ENCODE measurements at regions not wholly inside any gene's neighbourhood (a gene's known extent, or its start where the extent isn't known, plus 50 kb on each side); places are given as distances from the start of the nearest gene placed in this dataset.

DNA sequence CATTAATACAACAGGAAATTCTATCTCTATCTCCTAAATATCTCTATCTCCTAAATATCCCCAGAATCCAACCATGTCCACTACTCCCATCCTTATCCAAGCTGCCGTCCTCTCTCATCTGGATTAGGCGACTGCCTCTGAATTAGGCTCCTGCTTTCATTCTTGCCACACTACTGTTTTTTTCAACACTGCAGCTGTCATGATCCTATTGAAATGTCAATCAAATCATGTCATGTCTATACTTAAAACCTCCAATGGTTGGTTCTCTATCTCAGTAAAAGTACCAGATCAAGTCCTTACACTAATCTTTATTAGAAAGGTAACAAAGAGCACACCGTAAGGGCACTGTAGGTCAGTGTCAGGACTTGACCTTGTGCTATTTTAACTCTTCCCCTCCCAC, 82.0 kb upstream of the NFIA start:
- Histone ChIP-seq H3K4me1 (ENCODE audit: control insufficient read depth, low read depth, low read length) (peaks cover 14% of the 10 kb centered on the region), H3K36me3 (ENCODE audit: control insufficient read depth, low read depth, low read length) (no peaks in the 10 kb centered on the region), H3K9ac (ENCODE audit: low read length) (no peak overlapping the region), H3K27me3 (ENCODE audit: control insufficient read depth, insufficient read depth, low read length) (no peaks in the 10 kb centered on the region), H3K9me3 (ENCODE audit: control insufficient read depth, low read depth, low read length) (no peaks in the 10 kb centered on the region), H3K27ac (ENCODE audit: low read length) (no peak overlapping the region), H3K4me3 (ENCODE audit: low read length) (no peak overlapping the region)

DNA sequence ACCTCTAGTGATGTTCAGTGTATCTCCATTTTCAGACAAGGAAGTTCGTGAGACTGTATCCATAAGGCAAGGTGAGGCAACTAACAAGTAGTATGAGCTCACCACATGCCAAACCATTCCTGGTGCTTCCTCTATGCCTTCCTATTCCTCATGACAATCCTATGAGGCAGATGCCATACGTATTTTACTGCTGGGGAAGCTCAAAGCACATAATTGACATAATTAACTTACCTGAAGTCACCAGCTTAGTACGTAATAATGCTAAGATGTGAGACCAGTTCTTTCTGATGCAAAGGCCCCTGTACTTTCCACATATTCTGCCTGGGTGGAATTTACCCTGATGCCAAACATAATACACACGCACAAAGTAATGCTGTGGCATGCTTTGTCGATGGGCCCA, 83.6 kb upstream of the NFIA start:
- no peaks in the 10 kb centered on the region for H3K27me3 ChIP-seq (ENCODE audit: control insufficient read depth, insufficient read depth, low read length)
- no peak overlapping the region for H3K27ac ChIP-seq (ENCODE audit: low read length)
- H3K36me3 ChIP-seq (ENCODE audit: control insufficient read depth, low read depth, low read length) = no peaks in the 10 kb centered on the region
- peaks cover 3% of the 10 kb centered on the region for H3K4me1 ChIP-seq (ENCODE audit: control insufficient read depth, low read depth, low read length)
- H3K9me3 ChIP-seq (ENCODE audit: control insufficient read depth, low read depth, low read length) = no peaks in the 10 kb centered on the region
- no peak overlapping the region for H3K4me3 ChIP-seq (ENCODE audit: low read length)
- H3K9ac ChIP-seq (ENCODE audit: low read length) = no peak overlapping the region

DNA sequence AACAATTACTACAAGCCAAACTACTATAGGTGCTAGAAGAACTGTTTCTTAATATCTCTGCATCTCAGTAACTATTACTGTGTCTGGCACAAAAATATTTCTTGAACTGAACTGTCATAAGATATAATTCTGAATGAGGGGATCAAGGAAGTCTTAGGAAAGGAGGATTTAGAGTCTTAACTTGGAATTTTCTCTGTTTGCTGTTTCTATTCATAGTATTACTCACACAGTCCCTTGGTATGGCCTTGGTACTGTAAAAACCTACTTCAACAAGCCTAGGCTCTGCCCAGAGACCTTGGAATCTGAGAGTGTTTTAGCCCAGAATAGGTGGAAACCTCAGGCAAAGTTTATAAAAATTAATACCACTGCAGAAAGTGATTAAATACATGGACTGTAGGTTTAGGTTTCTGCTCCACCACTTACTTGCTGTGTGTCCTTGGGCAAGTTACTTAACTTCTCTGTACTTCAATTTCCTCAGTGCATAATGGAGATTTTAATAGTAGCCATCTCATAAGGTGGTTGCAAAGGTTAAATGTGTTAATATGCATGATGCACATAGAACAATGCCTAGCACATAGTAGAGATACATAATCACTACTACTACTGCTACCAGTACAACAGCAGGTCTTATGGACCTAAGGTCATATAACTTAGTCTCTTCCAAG, 87.4 kb upstream of the NFIA start:
- Histone ChIP-seq H3K27me3 (ENCODE audit: control insufficient read depth, insufficient read depth, low read length) (no peaks in the 10 kb centered on the region), H3K4me3 (ENCODE audit: low read length) (no peak overlapping the region), H3K36me3 (ENCODE audit: control insufficient read depth, low read depth, low read length) (no peaks in the 10 kb centered on the region), H3K9ac (ENCODE audit: low read length) (no peak overlapping the region), H3K9me3 (ENCODE audit: control insufficient read depth, low read depth, low read length) (no peaks in the 10 kb centered on the region), H3K4me1 (ENCODE audit: control insufficient read depth, low read depth, low read length) (peaks cover 3% of the 10 kb centered on the region), H3K27ac (ENCODE audit: low read length) (no peak overlapping the region)

DNA sequence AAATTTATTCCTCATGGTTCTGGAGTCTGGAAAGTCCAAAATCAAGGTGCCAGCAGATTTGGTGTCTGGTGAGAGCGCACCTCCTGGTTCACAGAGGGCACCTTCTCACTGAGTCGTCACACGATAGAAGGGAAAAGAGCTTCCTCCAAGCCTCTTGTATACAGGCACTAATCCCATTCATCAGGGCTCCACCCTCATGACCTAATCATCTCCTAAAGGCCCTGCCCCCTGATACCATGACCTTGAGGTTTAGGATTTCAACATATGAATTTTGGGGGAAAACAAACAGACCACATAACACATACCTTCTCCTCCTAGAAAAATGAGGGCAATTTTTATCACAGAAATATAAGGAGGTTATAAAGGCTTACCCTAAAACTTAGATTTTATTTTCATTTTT, 88.0 kb upstream of the NFIA start:
- Histone ChIP-seq H3K4me1 (ENCODE audit: control insufficient read depth, low read depth, low read length) (peaks cover 3% of the 10 kb centered on the region), H3K27me3 (ENCODE audit: control insufficient read depth, insufficient read depth, low read length) (no peaks in the 10 kb centered on the region), H3K9ac (ENCODE audit: low read length) (no peak overlapping the region), H3K9me3 (ENCODE audit: control insufficient read depth, low read depth, low read length) (no peaks in the 10 kb centered on the region), H3K4me3 (ENCODE audit: low read length) (no peak overlapping the region), H3K27ac (ENCODE audit: low read length) (no peak overlapping the region), H3K36me3 (ENCODE audit: control insufficient read depth, low read depth, low read length) (no peaks in the 10 kb centered on the region)

DNA sequence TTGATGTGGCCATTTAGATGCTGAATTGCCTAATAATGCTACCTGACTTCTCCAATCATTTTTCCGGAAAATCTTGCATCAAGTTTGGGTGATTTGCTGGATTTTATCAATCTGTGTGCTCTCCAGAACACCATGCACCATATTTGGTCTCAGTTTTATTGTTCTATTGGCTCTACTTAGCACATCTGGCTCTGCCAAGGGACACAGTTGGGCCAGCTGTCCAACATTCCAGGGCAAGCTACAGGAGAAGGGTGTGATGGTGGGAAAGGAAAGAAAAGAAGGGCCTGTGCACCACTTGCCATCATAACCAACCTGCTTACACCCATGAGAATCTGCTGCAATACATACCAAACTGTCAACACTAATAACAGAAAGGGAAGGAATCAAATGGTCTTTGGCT, 90.2 kb upstream of the NFIA start:
- Histone ChIP-seq H3K4me3 (ENCODE audit: low read length) (no peak overlapping the region), H3K27ac (ENCODE audit: low read length) (no peak overlapping the region), H3K9me3 (ENCODE audit: control insufficient read depth, low read depth, low read length) (no peaks in the 10 kb centered on the region), H3K36me3 (ENCODE audit: control insufficient read depth, low read depth, low read length) (no peaks in the 10 kb centered on the region), H3K4me1 (ENCODE audit: control insufficient read depth, low read depth, low read length) (peaks cover 3% of the 10 kb centered on the region), H3K27me3 (ENCODE audit: control insufficient read depth, insufficient read depth, low read length) (no peaks in the 10 kb centered on the region), H3K9ac (ENCODE audit: low read length) (no peak overlapping the region)

DNA sequence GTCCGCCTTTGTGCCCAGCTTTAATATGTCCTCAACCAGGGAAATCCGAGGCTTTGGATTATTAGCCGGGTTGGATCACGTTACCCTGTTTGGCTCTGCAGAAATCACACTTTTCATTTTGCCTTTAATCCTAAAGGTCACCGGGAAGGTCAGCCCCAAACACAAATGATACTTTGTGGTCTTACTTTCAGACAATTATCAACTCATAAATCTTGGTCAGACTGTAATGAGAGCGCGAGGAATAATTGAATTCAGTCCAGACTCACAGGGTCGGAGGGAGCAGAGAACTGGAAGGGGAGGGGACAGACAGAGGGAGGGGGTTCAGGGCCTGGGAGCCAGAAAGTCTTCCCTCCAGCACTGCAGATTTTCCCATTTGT, 91.7 kb upstream of the NFIA start:
- no peaks in the 10 kb centered on the region for H3K27me3 ChIP-seq (ENCODE audit: control insufficient read depth, insufficient read depth, low read length)
- H3K27ac ChIP-seq (ENCODE audit: low read length) = no peak overlapping the region
- no peak overlapping the region for H3K4me3 ChIP-seq (ENCODE audit: low read length)
- H3K36me3 ChIP-seq (ENCODE audit: control insufficient read depth, low read depth, low read length) = no peaks in the 10 kb centered on the region
- peaks cover 3% of the 10 kb centered on the region for H3K4me1 ChIP-seq (ENCODE audit: control insufficient read depth, low read depth, low read length)
- H3K9ac ChIP-seq (ENCODE audit: low read length) = no peak overlapping the region
- no peaks in the 10 kb centered on the region for H3K9me3 ChIP-seq (ENCODE audit: control insufficient read depth, low read depth, low read length)

DNA sequence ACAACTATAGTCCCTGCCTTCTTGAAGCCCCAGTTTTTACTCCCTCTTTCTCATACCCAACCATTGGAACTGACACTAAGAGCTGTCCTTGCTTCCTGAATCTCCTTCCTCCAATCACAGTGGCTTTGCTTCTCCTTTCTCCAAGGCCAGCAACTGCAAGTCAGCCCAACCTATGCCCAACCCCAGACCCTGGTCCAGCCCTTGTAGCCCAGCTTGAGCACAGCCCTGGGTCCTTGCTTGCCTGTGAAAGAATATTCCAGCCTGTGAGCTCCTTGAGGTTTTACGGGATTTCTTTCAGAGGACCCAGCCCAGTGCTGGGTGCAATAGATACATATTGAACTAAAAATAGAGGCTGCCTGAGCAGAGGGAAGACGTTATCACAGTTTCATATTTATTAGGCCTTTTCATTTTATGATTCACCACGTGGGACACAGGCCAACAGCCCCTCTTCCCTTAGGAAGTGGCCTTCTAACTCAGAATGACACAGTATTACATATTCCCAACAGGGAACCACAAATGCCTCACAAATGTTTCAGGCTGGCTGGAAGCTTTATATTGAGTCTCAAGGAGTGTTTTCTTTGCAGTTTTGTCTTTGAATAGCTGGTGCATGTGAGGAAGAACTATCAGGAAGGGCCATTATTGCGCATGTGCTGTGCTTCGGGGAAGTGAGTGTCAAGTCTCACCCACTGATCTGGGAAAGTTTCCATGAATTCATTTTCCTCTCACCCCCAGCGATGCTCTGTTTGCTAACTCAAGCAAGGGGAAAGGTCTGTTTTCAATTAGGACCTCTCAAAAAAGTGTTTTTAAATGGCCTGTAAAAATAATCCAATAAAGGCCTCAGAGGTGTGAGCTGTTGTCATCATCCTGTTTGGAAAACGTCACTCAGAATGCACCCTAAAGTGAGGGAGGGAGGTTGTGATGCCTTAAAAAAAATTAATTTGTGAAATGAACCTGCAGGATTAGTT, 92.3 kb upstream of the NFIA start:
- H3K9me3 ChIP-seq (ENCODE audit: control insufficient read depth, low read depth, low read length) = no peaks in the 10 kb centered on the region
- H3K4me1 ChIP-seq (ENCODE audit: control insufficient read depth, low read depth, low read length) = peaks cover 3% of the 10 kb centered on the region
- H3K4me3 ChIP-seq (ENCODE audit: low read length) = no peak overlapping the region
- no peak overlapping the region for H3K9ac ChIP-seq (ENCODE audit: low read length)
- no peaks in the 10 kb centered on the region for H3K27me3 ChIP-seq (ENCODE audit: control insufficient read depth, insufficient read depth, low read length)
- no peak overlapping the region for H3K27ac ChIP-seq (ENCODE audit: low read length)
- H3K36me3 ChIP-seq (ENCODE audit: control insufficient read depth, low read depth, low read length) = no peaks in the 10 kb centered on the region

DNA sequence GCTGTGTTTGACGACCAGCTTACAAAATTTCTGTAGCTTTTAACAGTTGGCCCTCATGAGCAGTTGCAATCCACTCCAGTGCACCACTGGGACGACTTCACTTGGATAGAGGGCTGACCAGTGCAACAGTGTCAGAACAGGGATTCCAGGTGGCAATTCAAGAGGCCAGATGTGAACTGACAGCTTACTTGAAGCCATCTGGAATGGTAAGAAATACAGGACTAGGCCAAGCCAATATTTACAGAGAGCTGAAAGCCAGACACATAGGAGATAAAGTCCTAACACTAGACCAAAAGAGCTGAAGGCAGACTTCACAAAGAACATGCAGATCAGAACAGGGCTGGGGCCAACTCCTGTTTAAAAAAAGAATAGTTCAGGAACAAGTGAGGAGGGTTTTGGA, 93.5 kb upstream of the NFIA start:
- H3K36me3 ChIP-seq (ENCODE audit: control insufficient read depth, low read depth, low read length) = no peaks in the 10 kb centered on the region
- H3K27ac ChIP-seq (ENCODE audit: low read length) = no peak overlapping the region
- no peak overlapping the region for H3K9ac ChIP-seq (ENCODE audit: low read length)
- H3K27me3 ChIP-seq (ENCODE audit: control insufficient read depth, insufficient read depth, low read length) = no peaks in the 10 kb centered on the region
- no peaks in the 10 kb centered on the region for H3K9me3 ChIP-seq (ENCODE audit: control insufficient read depth, low read depth, low read length)
- H3K4me3 ChIP-seq (ENCODE audit: low read length) = no peak overlapping the region
- peaks cover under 1% of the 10 kb centered on the region for H3K4me1 ChIP-seq (ENCODE audit: control insufficient read depth, low read depth, low read length)

DNA sequence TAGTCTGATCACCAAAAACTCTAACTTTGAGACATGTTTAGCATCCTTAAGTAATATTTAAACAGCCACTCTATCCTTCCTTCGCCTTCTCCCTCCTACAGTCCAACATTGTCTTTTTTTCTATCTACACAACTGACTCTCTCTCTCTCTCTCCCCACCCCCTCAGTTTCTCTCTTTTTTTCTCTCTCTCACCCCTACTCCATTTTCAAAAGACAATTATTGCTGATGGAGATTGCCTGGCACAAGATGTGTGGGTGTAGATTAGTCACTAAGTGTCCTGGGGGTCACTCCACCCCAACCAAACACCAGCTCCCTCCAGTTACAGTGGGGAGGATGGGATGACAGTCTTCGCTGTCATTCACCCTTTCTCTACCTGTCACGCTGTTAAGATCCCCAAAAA, 94.5 kb upstream of the NFIA start:
- H3K27me3 ChIP-seq (ENCODE audit: control insufficient read depth, insufficient read depth, low read length) = no peaks in the 10 kb centered on the region
- no peak overlapping the region for H3K27ac ChIP-seq (ENCODE audit: low read length)
- H3K4me1 ChIP-seq (ENCODE audit: control insufficient read depth, low read depth, low read length) = no peaks in the 10 kb centered on the region
- no peak overlapping the region for H3K9ac ChIP-seq (ENCODE audit: low read length)
- H3K4me3 ChIP-seq (ENCODE audit: low read length) = no peak overlapping the region
- no peaks in the 10 kb centered on the region for H3K9me3 ChIP-seq (ENCODE audit: control insufficient read depth, low read depth, low read length)
- H3K36me3 ChIP-seq (ENCODE audit: control insufficient read depth, low read depth, low read length) = no peaks in the 10 kb centered on the region

DNA sequence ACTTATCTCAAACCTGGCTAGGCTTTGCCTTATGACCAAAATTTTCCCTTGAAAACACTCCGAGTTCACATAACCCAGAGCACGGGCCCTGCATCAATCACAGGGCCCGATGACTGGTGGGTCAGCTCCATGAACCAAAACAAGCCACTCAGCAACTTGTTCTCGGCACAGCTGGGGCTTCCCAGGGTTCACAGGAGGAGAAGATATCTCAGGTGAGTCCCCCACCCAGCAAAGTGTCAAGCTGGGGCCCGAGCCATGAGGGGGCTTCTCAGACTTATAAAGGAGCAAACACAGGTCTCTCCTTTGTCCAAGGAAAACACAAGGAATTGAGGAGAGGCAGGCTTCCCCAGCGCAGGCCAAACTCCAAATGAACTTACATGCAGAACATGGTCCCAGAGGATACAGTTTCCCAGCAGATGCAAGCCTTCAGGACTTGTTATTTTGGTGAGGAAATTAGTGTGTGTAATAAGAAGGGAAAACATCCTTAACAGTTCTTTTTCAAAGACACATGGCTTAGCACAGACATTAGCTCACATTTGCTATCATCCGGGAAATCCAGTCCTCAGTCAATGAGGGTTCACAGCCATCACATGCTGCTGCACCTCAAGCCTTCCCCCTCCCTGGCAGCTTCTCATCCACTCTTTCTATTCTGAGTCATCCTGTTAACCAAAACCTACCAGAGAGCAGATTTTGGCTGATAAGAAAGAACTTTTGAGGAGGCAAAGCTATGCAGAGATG, 98.1 kb upstream of the NFIA start:
- Histone ChIP-seq H3K27ac (ENCODE audit: low read length) (no peak overlapping the region), H3K4me1 (ENCODE audit: control insufficient read depth, low read depth, low read length) (no peaks in the 10 kb centered on the region), H3K4me3 (ENCODE audit: low read length) (no peak overlapping the region), H3K36me3 (ENCODE audit: control insufficient read depth, low read depth, low read length) (no peaks in the 10 kb centered on the region), H3K27me3 (ENCODE audit: control insufficient read depth, insufficient read depth, low read length) (no peaks in the 10 kb centered on the region), H3K9me3 (ENCODE audit: control insufficient read depth, low read depth, low read length) (no peaks in the 10 kb centered on the region), H3K9ac (ENCODE audit: low read length) (no peak overlapping the region)

DNA sequence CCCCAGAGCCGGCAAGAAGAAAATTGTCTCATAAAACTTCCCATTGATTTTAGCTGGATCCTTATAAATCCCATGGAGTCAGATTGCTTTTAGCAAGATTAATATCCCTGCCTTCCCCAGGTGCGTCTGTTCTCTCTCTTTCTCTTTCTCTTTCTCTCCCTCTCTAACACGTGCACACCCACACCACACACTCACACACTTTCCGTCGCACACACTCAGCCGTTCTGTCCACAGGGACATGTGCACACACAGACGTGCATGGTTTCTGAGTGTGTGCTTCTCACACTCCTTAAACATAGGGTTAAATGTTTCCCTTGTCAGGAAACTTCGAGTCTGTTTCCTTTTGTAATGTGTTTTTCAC, 98.7 kb upstream of the NFIA start:
- no peak overlapping the region for H3K4me3 ChIP-seq (ENCODE audit: low read length)
- no peak overlapping the region for H3K9ac ChIP-seq (ENCODE audit: low read length)
- no peaks in the 10 kb centered on the region for H3K27me3 ChIP-seq (ENCODE audit: control insufficient read depth, insufficient read depth, low read length)
- no peak overlapping the region for H3K27ac ChIP-seq (ENCODE audit: low read length)
- H3K4me1 ChIP-seq (ENCODE audit: control insufficient read depth, low read depth, low read length) = no peaks in the 10 kb centered on the region
- H3K36me3 ChIP-seq (ENCODE audit: control insufficient read depth, low read depth, low read length) = no peaks in the 10 kb centered on the region
- H3K9me3 ChIP-seq (ENCODE audit: control insufficient read depth, low read depth, low read length) = no peaks in the 10 kb centered on the region
